Caco-2 (cell line): ENCODE measurements at regions not wholly inside any gene's neighbourhood (a gene's known extent, or its start where the extent isn't known, plus 50 kb on each side); places are given as distances from the start of the nearest gene placed in this dataset.
"Not testable (repeated sequence)": the region's sequence is repeated elsewhere in the genome, so short reads cannot be mapped to it uniquely, and the experiment has no call there.

ENCODE experiments used
- BruUV-seq: library from RNA; stranded (reverse); fragments of 400-500 nt; replicated peaks from 2 replicates; lab custom pipeline; 2021; lab: Mats Ljungman, UMichigan
- CTCF ChIA-PET: fragments of 300-600 bp; sonication (Branson Sonifier 250); formaldehyde crosslinking; loops from one replicate; lab custom pipeline; 2022; ENCODE audit warnings: antibody characterized with exemption; lab: Charles Lee
- POLR2A ChIA-PET: fragments of 300-600 bp; sonication (Branson Sonifier 250); formaldehyde crosslinking; loops from one replicate; lab custom pipeline; 2022; ENCODE audit warnings: antibody characterized with exemption; lab: Charles Lee
- DNase-seq, 2 experiments: peaks; one replicate each; pipeline versions ENCODE4 v3.0.0 to v3.0.0-alpha.2; 2020 to 2022
- H3K27me3 ChIP-seq: replicated peaks from 2 replicates; pipeline ENCODE4 v1.6.0; 2011; ENCODE audit warnings: low read length; ENCODE audit not compliant: control insufficient read depth, insufficient read depth
- H3K36me3 ChIP-seq: 2 replicates; pipeline ENCODE4 v1.5.1; 2011; ENCODE audit warnings: low read length; ENCODE audit not compliant: control insufficient read depth, insufficient read depth
- H3K4me1 ChIP-seq: fragments of 250-450 bp; sonication (Bioruptor Pico); 2 replicates; pipeline ENCODE4 v1.5.1; 2020; ENCODE audit warnings: mild to moderate bottlenecking
- H3K4me3 ChIP-seq: 2 replicates; pipeline ENCODE4 v1.5.1; 2011; ENCODE audit warnings: low read depth, mild to moderate bottlenecking, control low read depth, low read length
- H3K9me3 ChIP-seq: fragments of 250-450 bp; sonication (Bioruptor Pico); 2 replicates; pipeline ENCODE4 v1.5.1; 2020; ENCODE audit warnings: mild to moderate bottlenecking, moderate library complexity
- H3K27ac Mint-ChIP-seq: one replicate; pipeline ENCODE4 v1.8.0; 2022; ENCODE audit warnings: mixed read lengths; ENCODE audit not compliant: unreplicated experiment
- H3K27me3 Mint-ChIP-seq: one replicate; pipeline ENCODE4 v1.8.0; 2022; ENCODE audit warnings: mixed read lengths; ENCODE audit not compliant: insufficient read depth, unreplicated experiment
- H3K36me3 Mint-ChIP-seq: one replicate; pipeline ENCODE4 v1.8.0; 2022; ENCODE audit warnings: mild to moderate bottlenecking, mixed read lengths; ENCODE audit not compliant: insufficient read depth, unreplicated experiment
- H3K4me1 Mint-ChIP-seq: one replicate; pipeline ENCODE4 v1.8.0; 2022; ENCODE audit warnings: low read depth, mixed read lengths; ENCODE audit not compliant: unreplicated experiment
- H3K4me3 Mint-ChIP-seq: one replicate; pipeline ENCODE4 v1.8.0; 2022; ENCODE audit warnings: mild to moderate bottlenecking, moderate library complexity, mixed read lengths; ENCODE audit not compliant: unreplicated experiment
- H3K9me3 Mint-ChIP-seq: one replicate; pipeline ENCODE4 v1.8.0; 2022; ENCODE audit warnings: mixed read lengths; ENCODE audit not compliant: unreplicated experiment
- CTCF ChIP-seq, 2 experiments: fragments of 200-600 bp in 1 of 2; IDR thresholded peaks; 1 replicate in 1 of 2; 2 replicates in 1 of 2; pipeline versions ENCODE4 v1.5.1 to v1.8.0; 2011 to 2022; ENCODE audit warnings: antibody characterized with exemption in 1 of 2, control low read depth in 1 of 2, inconsistent platforms in 1 of 2, low read depth in 1 of 2, low read length in 1 of 2, mild to moderate bottlenecking in 1 of 2, moderate library complexity in 1 of 2; ENCODE audit not compliant: insufficient read depth in 1 of 2, severe bottlenecking in 1 of 2, unreplicated experiment in 1 of 2
- intact Hi-C: fragments of 100-400 bp; cut with micrococcal nuclease; formaldehyde crosslinking; loops from one replicate; pipeline ENCODE4 v1.10.0; 2022; ENCODE audit not compliant: unreplicated experiment

GRCh38 chr11:134971381-134971780 lies 559.3 kb upstream of the B3GAT1 start:
- H3K36me3 Mint-ChIP-seq = no peaks in the 10 kb centered on the region
- H3K27ac Mint-ChIP-seq = no peak overlapping the region
- no peak for TF ChIP-seq CTCF (IDR thresholded peaks at IDR 0.05; ENCODE audit: insufficient read depth in 1 of 2, low read depth in 1 of 2, low read length in 1 of 2, severe bottlenecking in 1 of 2, unreplicated experiment in 1 of 2)
- intact Hi-C loops = no loop called here
- no peaks in the 10 kb centered on the region for H3K9me3 Mint-ChIP-seq
- BruUV-seq = no TSS peak
- Histone ChIP-seq H3K9me3 (no peaks in the 10 kb centered on the region), H3K4me1 (no peaks in the 10 kb centered on the region), H3K27me3 (peaks cover 1% of the 10 kb centered on the region; the same call in 1 of the 2 replicates), H3K36me3 (no peaks in the 10 kb centered on the region), H3K4me3 (no peak overlapping the region)
- DNase-seq = no peak
- no peak overlapping the region for H3K4me3 Mint-ChIP-seq
- peaks cover 21% of the 10 kb centered on the region for H3K27me3 Mint-ChIP-seq
- ChIA-PET POLR2A (no interaction called here), CTCF (no interaction called here)
- no peaks in the 10 kb centered on the region for H3K4me1 Mint-ChIP-seq

- Mint-ChIP-seq H3K4me3 (no peak overlapping the region), H3K27me3 (peaks cover 15% of the 10 kb centered on the region), H3K27ac (no peak overlapping the region), H3K36me3 (no peaks in the 10 kb centered on the region), H3K4me1 (no peaks in the 10 kb centered on the region), H3K9me3 (no peaks in the 10 kb centered on the region)
- Histone ChIP-seq H3K9me3 (no peaks in the 10 kb centered on the region), H3K4me3 (no peak overlapping the region), H3K27me3 (no peaks in the 10 kb centered on the region), H3K4me1 (no peaks in the 10 kb centered on the region), H3K36me3 (no peaks in the 10 kb centered on the region)
- BruUV-seq = no TSS peak
- POLR2A ChIA-PET = no interaction called here
- DNase-seq = no peak
- intact Hi-C loops = no loop called here
- CTCF ChIA-PET = no interaction called here
- TF ChIP-seq CTCF (IDR thresholded peaks at IDR 0.05; ENCODE audit: insufficient read depth in 1 of 2, low read depth in 1 of 2, low read length in 1 of 2, severe bottlenecking in 1 of 2, unreplicated experiment in 1 of 2) = no peak
Measured at GRCh38 chr11:134967746-134968145, 555.7 kb upstream of the B3GAT1 start.

GRCh38 chr11:134961386-134961785 lies 549.3 kb upstream of the B3GAT1 start:
- H3K9me3 Mint-ChIP-seq, POLR2A ChIA-PET, DNase-seq: not testable (repeated sequence)

GRCh38 chr11:134958870-134959269 lies 546.8 kb upstream of the B3GAT1 start:
- Mint-ChIP-seq H3K4me1 (no peaks in the 10 kb centered on the region), H3K4me3 (no peak overlapping the region), H3K27me3 (no peaks in the 10 kb centered on the region), H3K27ac (no peak overlapping the region), H3K36me3 (no peaks in the 10 kb centered on the region), H3K9me3 (no peaks in the 10 kb centered on the region)
- intact Hi-C loops = no loop called here
- H3K4me1 ChIP-seq = no peaks in the 10 kb centered on the region
- no peak for TF ChIP-seq CTCF (IDR thresholded peaks at IDR 0.05; ENCODE audit: insufficient read depth in 1 of 2, low read depth in 1 of 2, low read length in 1 of 2, severe bottlenecking in 1 of 2, unreplicated experiment in 1 of 2)
- no peak overlapping the region for H3K4me3 ChIP-seq
- ChIA-PET POLR2A (interaction anchor here (0.5 kb wide), 1 partner anchor 574 kb away, joined by 3 read pairs; no protein-coding TSS in a partner anchor), CTCF (no interaction called here)
- no peak for DNase-seq
- no peaks in the 10 kb centered on the region for H3K9me3 ChIP-seq
- H3K27me3 ChIP-seq = no peaks in the 10 kb centered on the region
- no peaks in the 10 kb centered on the region for H3K36me3 ChIP-seq
- no TSS peak for BruUV-seq

More at GRCh38 chr11:134961386-134961785, 549.3 kb upstream of the B3GAT1 start:
- H3K36me3 ChIP-seq, intact Hi-C loops, H3K27ac Mint-ChIP-seq, CTCF ChIA-PET, BruUV-seq, H3K36me3 Mint-ChIP-seq, H3K4me3 ChIP-seq, H3K4me1 Mint-ChIP-seq, H3K9me3 ChIP-seq, H3K4me1 ChIP-seq, H3K27me3 Mint-ChIP-seq, H3K4me3 Mint-ChIP-seq, H3K27me3 ChIP-seq: not testable (repeated sequence)
